Umbilical cord (tissue), 1 donor: ENCODE measurements at regions not wholly inside any gene's neighbourhood (a gene's known extent, or its start where the extent isn't known, plus 50 kb on each side); places are given as distances from the start of the nearest gene placed in this dataset.
A peak's percentile ranks its signal among the peaks of the same experiment; 100 is the strongest.
"Not testable (repeated sequence)": the region's sequence is repeated elsewhere in the genome, so short reads cannot be mapped to it uniquely, and the experiment has no call there.

Source experiments
- DNase-seq: peaks from one replicate; pipeline ENCODE4 v3.0.0-alpha.2; 2015; ENCODE audit warnings: low spot score

- DNase-seq, result no peak
Observed at GRCh38 chr15:35980719-35981118, 434.8 kb upstream of the DPH6 start.

GRCh38 chr15:35986191-35986721 is 440.3 kb upstream of the DPH6 start:
- peak; percentile 83 for DNase-seq

- DNase-seq, result peak; percentile 71
Observed at GRCh38 chr15:35987056-35987455, 441.1 kb upstream of the DPH6 start.

GRCh38 chr15:35991386-35991785 is 445.4 kb upstream of the DPH6 start:
- DNase-seq, result no peak

- DNase-seq, result no peak
Observed at GRCh38 chr15:35992791-35993190, 446.8 kb upstream of the DPH6 start.

GRCh38 chr15:35993196-35993595 is 447.2 kb upstream of the DPH6 start:
- DNase-seq, result no peak

- no peak for DNase-seq
Observed at GRCh38 chr15:35994876-35995275, 448.9 kb upstream of the DPH6 start.

GRCh38 chr15:35998663-35999602 is 453.0 kb upstream of the DPH6 start:
- no peak for DNase-seq

- no peak for DNase-seq
Observed at GRCh38 chr15:36004891-36005490, 459.0 kb upstream of the DPH6 start.

- no peak for DNase-seq
Observed at GRCh38 chr15:36005542-36005941, 459.6 kb upstream of the DPH6 start.

GRCh38 chr15:36007699-36008098 is 461.7 kb upstream of the DPH6 start:
- no peak for DNase-seq

- DNase-seq, result no peak
Observed at GRCh38 chr15:36008719-36009118, 462.8 kb upstream of the DPH6 start.

- peak; percentile 59 for DNase-seq
Observed at GRCh38 chr15:36024031-36024688, 478.2 kb upstream of the DPH6 start.

GRCh38 chr15:36026627-36027283 is 480.8 kb upstream of the DPH6 start:
- DNase-seq, result no peak

GRCh38 chr15:36029606-36030210 is 483.7 kb upstream of the DPH6 start:
- DNase-seq, result peak; percentile 81

GRCh38 chr15:36039996-36040572 is 494.1 kb upstream of the DPH6 start:
- DNase-seq, result no peak

GRCh38 chr15:36047018-36047716 is 501.2 kb upstream of the DPH6 start:
- not testable (repeated sequence) for DNase-seq

- no peak for DNase-seq
Observed at GRCh38 chr15:36050899-36051298, 504.9 kb upstream of the DPH6 start.

GRCh38 chr15:36052641-36053040 is 506.7 kb upstream of the DPH6 start:
- not testable (repeated sequence) for DNase-seq

GRCh38 chr15:36053746-36054145 is 507.8 kb upstream of the DPH6 start:
- DNase-seq, result no peak
